Tibial nerve (tissue), 4 donors: ENCODE measurements at regions not wholly inside any gene's neighbourhood (a gene's known extent, or its start where the extent isn't known, plus 50 kb on each side); places are given as distances from the start of the nearest gene placed in this dataset.

Source experiments
- EP300 ChIP-seq, 2 donors: sonication (generic); formaldehyde crosslinking; IDR thresholded peaks; one replicate each; pipeline ENCODE4 v1.6.1; 2017; ENCODE audit warnings: antibody characterized with exemption in 2 of 2, mild to moderate bottlenecking in 1 of 2
- TF ChIP-seq, protein P1 (sequence below), 5 experiments: fragments of 200-600 bp in 3 of 5; fragments of 450-650 bp in 2 of 5; sonication (generic) in 3 of 5; IDR thresholded peaks; one replicate each; pipeline ENCODE4 v1.5.1; 2016 to 2019; ENCODE audit warnings: antibody characterized with exemption in 5 of 5, mild to moderate bottlenecking in 3 of 5, moderate library complexity in 2 of 5

DNA sequence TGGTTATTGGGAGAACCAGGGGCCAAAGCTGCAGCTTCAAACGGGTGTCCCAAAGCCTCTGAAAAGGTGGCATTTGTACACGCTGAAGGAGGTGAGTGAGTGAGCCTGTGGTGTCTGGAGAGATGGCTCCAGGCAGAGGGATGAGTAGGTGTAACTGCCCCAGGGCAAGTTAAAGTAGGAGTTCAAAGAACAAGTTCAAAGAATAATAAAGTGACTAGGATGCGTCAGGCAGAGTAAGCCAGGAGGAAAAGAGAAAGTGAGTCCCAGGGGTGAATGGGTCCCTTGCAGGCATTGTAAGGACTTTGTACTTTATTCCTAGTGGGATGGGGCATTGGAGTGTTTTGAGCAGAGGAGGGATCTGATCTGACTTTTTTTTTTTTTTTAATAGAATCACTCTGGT is 201.4 kb upstream of the PWP1 start:
- TF ChIP-seq, protein P1, sequence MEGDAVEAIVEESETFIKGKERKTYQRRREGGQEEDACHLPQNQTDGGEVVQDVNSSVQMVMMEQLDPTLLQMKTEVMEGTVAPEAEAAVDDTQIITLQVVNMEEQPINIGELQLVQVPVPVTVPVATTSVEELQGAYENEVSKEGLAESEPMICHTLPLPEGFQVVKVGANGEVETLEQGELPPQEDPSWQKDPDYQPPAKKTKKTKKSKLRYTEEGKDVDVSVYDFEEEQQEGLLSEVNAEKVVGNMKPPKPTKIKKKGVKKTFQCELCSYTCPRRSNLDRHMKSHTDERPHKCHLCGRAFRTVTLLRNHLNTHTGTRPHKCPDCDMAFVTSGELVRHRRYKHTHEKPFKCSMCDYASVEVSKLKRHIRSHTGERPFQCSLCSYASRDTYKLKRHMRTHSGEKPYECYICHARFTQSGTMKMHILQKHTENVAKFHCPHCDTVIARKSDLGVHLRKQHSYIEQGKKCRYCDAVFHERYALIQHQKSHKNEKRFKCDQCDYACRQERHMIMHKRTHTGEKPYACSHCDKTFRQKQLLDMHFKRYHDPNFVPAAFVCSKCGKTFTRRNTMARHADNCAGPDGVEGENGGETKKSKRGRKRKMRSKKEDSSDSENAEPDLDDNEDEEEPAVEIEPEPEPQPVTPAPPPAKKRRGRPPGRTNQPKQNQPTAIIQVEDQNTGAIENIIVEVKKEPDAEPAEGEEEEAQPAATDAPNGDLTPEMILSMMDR (IDR thresholded peaks at IDR 0.05) = no peak
- no peak for TF ChIP-seq EP300 (IDR thresholded peaks at IDR 0.05)
